Mesothelial cell of epicardium (in vitro differentiated cells): ENCODE measurements at regions not wholly inside any gene's neighbourhood (a gene's known extent, or its start where the extent isn't known, plus 50 kb on each side); places are given as distances from the start of the nearest gene placed in this dataset.

Experiments used
- DNase-seq, 2 experiments: peaks; one replicate each; pipeline ENCODE4 v3.0.0; 2021; ENCODE audit warnings: low spot score in 2 of 2; ENCODE audit not compliant: unreplicated experiment in 2 of 2
- H3K27ac Mint-ChIP-seq: 2 replicates; pipeline ENCODE4 v1.8.0; 2021; ENCODE audit warnings: mixed read lengths
- H3K27me3 Mint-ChIP-seq: 2 replicates; pipeline ENCODE4 v1.8.0; 2021; ENCODE audit warnings: low read depth, mixed read lengths
- H3K36me3 Mint-ChIP-seq: 2 replicates; pipeline ENCODE4 v1.8.0; 2021; ENCODE audit warnings: mixed read lengths
- H3K4me1 Mint-ChIP-seq: 2 replicates; pipeline ENCODE4 v1.8.0; 2021; ENCODE audit warnings: mixed read lengths
- H3K4me3 Mint-ChIP-seq: 2 replicates; pipeline ENCODE4 v1.8.0; 2021; ENCODE audit warnings: mild to moderate bottlenecking, moderate library complexity, mixed read lengths
- H3K9me3 Mint-ChIP-seq: 2 replicates; pipeline ENCODE4 v1.8.0; 2021; ENCODE audit warnings: mixed read lengths
- TF ChIP-seq, protein P1 (sequence below): fragments of 200-600 bp; sonication (generic); IDR thresholded peaks from one replicate; pipeline ENCODE4 v1.5.0; 2021; ENCODE audit warnings: antibody characterized with exemption; ENCODE audit not compliant: unreplicated experiment

DNA sequence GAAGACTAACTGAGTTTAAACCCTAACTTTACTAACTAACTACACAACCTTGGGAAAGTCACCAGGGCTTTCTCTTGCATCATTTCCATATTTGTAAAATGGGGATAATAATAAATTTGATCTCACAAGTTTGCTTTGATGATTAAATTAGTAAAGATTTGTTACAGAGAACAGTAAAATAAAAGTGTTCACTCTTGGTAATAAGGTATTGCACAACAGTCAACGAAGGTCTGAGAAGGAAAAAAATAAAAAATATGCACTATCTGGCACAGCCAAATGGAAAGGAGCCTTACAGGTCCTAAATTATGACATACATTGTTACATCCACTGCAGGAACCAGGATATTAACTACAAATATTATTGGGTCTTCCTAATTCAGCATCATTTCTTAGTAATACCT, 160.0 kb upstream of the TMEM161B start:
- no peaks in the 10 kb centered on the region for H3K36me3 Mint-ChIP-seq
- no peaks in the 10 kb centered on the region for H3K27me3 Mint-ChIP-seq
- no peak for DNase-seq
- H3K4me3 Mint-ChIP-seq, result no peak overlapping the region
- H3K9me3 Mint-ChIP-seq, result no peaks in the 10 kb centered on the region
- H3K4me1 Mint-ChIP-seq, result no peaks in the 10 kb centered on the region
- TF ChIP-seq, protein P1, sequence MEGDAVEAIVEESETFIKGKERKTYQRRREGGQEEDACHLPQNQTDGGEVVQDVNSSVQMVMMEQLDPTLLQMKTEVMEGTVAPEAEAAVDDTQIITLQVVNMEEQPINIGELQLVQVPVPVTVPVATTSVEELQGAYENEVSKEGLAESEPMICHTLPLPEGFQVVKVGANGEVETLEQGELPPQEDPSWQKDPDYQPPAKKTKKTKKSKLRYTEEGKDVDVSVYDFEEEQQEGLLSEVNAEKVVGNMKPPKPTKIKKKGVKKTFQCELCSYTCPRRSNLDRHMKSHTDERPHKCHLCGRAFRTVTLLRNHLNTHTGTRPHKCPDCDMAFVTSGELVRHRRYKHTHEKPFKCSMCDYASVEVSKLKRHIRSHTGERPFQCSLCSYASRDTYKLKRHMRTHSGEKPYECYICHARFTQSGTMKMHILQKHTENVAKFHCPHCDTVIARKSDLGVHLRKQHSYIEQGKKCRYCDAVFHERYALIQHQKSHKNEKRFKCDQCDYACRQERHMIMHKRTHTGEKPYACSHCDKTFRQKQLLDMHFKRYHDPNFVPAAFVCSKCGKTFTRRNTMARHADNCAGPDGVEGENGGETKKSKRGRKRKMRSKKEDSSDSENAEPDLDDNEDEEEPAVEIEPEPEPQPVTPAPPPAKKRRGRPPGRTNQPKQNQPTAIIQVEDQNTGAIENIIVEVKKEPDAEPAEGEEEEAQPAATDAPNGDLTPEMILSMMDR, result no peak
- H3K27ac Mint-ChIP-seq, result no peak overlapping the region

DNA sequence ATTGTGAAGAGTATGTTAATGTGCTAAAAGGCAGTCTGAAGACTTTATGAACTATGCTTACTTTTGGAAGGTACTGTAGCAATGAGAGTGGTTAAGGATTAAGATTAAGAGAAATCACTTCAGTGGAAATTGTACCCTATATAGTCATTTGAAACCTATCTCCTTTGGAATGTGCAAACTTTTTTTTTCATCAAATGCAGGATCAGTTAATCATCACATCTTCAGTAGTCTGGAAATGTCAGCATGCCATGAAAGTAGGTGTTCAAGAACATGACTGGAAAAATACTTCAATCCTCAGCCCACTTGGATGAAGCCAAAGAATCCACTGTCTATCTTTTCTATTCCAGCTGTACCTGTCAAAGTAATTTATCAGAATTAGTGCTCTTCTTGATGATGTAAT, 157.8 kb upstream of the TMEM161B start:
- no peak overlapping the region for H3K27ac Mint-ChIP-seq
- H3K27me3 Mint-ChIP-seq, result no peaks in the 10 kb centered on the region
- no peaks in the 10 kb centered on the region for H3K36me3 Mint-ChIP-seq
- H3K4me3 Mint-ChIP-seq, result no peak overlapping the region
- no peaks in the 10 kb centered on the region for H3K4me1 Mint-ChIP-seq
- TF ChIP-seq, protein P1, result no peak
- no peak for DNase-seq
- no peaks in the 10 kb centered on the region for H3K9me3 Mint-ChIP-seq

DNA sequence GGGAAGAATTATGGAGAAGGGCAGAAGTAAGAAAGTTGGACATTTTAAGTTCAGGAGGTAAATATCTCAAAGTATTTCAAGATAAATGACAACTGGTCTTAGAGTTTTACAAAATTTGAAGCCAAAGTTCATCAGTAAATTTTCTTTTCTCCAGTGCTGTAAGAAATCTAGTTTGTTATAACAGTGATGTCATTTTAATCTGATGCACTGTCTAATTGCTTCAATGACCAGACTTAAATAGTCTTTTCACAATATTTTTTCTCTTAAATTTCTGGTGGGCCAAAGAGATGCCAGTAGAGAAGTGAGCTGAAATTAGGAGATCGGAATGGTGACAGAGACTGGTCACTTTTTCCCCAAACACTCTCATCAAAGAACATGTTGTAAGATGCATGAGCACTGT, 156.5 kb upstream of the TMEM161B start:
- peaks cover under 1% of the 10 kb centered on the region for H3K4me1 Mint-ChIP-seq
- no peaks in the 10 kb centered on the region for H3K9me3 Mint-ChIP-seq
- no peak overlapping the region for H3K27ac Mint-ChIP-seq
- no peak for DNase-seq
- no peaks in the 10 kb centered on the region for H3K27me3 Mint-ChIP-seq
- H3K4me3 Mint-ChIP-seq, result no peak overlapping the region
- TF ChIP-seq, protein P1, result no peak
- H3K36me3 Mint-ChIP-seq, result no peaks in the 10 kb centered on the region

DNA sequence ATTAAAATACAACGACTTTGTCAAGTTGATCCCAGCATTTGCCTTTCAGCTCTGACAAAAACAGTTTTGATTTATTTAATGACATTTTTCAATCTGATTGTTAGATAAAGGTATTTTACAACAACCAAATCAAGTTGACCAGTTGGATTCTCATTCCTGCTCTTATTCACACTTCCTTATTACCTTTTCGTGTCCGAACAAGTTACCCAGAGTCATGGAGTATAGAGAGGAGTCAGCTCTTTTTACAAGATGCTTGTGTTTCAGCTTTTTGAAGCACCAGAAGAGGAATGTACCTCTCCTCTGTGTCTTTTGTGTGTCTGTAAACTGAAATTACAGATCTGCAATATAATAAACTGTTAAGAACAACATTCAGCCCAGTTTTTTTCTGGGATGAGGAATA, 151.3 kb upstream of the TMEM161B start:
- Mint-ChIP-seq H3K36me3 (no peaks in the 10 kb centered on the region), H3K4me1 (peaks cover 2% of the 10 kb centered on the region), H3K27ac (no peak overlapping the region), H3K27me3 (no peaks in the 10 kb centered on the region), H3K9me3 (no peaks in the 10 kb centered on the region), H3K4me3 (no peak overlapping the region)
- no peak for DNase-seq
- TF ChIP-seq, protein P1, result no peak

DNA sequence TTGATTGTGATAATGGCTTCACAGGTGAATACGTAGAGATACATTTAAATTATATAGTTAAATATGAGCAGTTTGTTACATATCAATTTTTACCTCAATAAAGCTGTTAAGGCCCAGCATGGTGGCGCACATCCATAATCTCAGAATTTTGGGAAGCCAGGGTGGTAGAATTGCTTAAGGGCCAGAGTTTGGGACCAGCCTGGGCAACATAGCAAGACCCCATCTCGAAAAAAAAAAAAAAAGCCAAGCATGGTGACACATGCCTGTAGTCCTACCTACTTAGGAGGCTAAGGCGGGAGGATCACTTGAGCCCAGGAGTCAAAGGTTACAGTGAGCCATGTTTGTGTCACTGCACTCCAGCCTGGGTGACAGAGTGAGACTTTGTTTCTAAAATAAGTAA, 138.7 kb upstream of the TMEM161B start:
- TF ChIP-seq, protein P1, result no peak
- H3K4me3 Mint-ChIP-seq, result no peak overlapping the region
- DNase-seq, result no peak
- H3K27ac Mint-ChIP-seq, result no peak overlapping the region
- H3K4me1 Mint-ChIP-seq, result no peaks in the 10 kb centered on the region
- no peaks in the 10 kb centered on the region for H3K36me3 Mint-ChIP-seq
- no peaks in the 10 kb centered on the region for H3K9me3 Mint-ChIP-seq
- H3K27me3 Mint-ChIP-seq, result no peaks in the 10 kb centered on the region

DNA sequence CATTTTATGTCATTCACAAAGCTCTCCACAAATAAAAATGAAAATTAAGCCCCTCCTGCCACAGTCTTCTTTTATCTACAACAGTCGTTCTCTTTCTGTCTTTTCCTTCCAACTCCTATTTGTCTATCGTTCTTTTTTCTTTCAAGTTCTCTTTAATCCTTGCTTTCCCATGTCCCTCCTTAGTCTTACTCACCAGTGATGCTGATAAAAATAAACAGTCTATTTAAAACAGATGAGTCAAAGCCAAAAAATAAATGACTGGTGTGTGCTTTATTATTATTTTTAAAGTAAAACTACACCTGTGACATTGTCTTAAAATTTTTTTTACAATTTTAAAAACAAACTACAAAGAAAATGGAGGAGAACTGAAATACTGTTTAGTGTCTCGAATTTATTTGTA, 137.1 kb upstream of the TMEM161B start:
- Mint-ChIP-seq H3K4me1 (no peaks in the 10 kb centered on the region), H3K27ac (no peak overlapping the region), H3K27me3 (no peaks in the 10 kb centered on the region), H3K4me3 (no peak overlapping the region), H3K9me3 (no peaks in the 10 kb centered on the region), H3K36me3 (no peaks in the 10 kb centered on the region)
- TF ChIP-seq, protein P1, result no peak
- no peak for DNase-seq
